ENCODE measurements at regions not wholly inside any gene's neighbourhood (a gene's known extent, or its start where the extent isn't known, plus 50 kb on each side); places are given as distances from the start of the nearest gene placed in this dataset.

- TF ChIP-seq CTCF (IDR thresholded peaks at IDR 0.05; ENCODE audit: low read depth, low read length) (no peak), POLR2A (IDR thresholded peaks at IDR 0.05; ENCODE audit: extremely low read depth, insufficient read length) (no peak), MAX (IDR thresholded peaks at IDR 0.05; ENCODE audit: low read depth, low read length) (no peak)
These were observed 64.4 kb upstream of the TAMM41 start for GRCh38 chr3:11910971-11911531.

Data from NB4 (cell line).